Naive thymus-derived CD8-positive, alpha-beta T cell (primary cell): ENCODE measurements at regions not wholly inside any gene's neighbourhood (a gene's known extent, or its start where the extent isn't known, plus 50 kb on each side); places are given as distances from the start of the nearest gene placed in this dataset.

Experiments used
- ATAC-seq, 2 donors: fragments of 150-1000 bp; cut with Tn5 transposase in 1 of 2; sonication (Bioruptor Pico), chemical (Tn5 transposase) in 1 of 2; 1 replicate in 1 of 2; 2 replicates in 1 of 2; pipeline ENCODE4 v1.10.0; 2021; ENCODE audit warnings: mild to moderate bottlenecking in 2 of 2, moderate library complexity in 2 of 2
- POLR2A ChIA-PET: fragments of 350-600 bp; sonication (Branson Sonifier 250); formaldehyde crosslinking; loops from one replicate; lab custom pipeline; 2021; ENCODE audit warnings: antibody characterized with exemption; lab: Charles Lee
- DNase-seq, 10 donors: peaks; one replicate each; pipeline versions ENCODE4 v3.0.0 to v3.0.0-alpha.2; 2020 to 2022
- H3K27ac Mint-ChIP-seq, 10 donors: one replicate each; pipeline ENCODE4 v1.8.0; 2020 to 2022; ENCODE audit warnings: mild to moderate bottlenecking in 10 of 10, mixed read lengths in 10 of 10, moderate library complexity in 4 of 10, inconsistent platforms in 1 of 10
- H3K27me3 Mint-ChIP-seq, 5 donors: one replicate each; pipeline ENCODE4 v1.8.0; 2021 to 2022; ENCODE audit warnings: mixed read lengths in 5 of 5
- H3K36me3 Mint-ChIP-seq, 3 donors: one replicate each; pipeline ENCODE4 v1.8.0; 2020 to 2022; ENCODE audit warnings: mixed read lengths in 3 of 3, mild to moderate bottlenecking in 2 of 3, inconsistent platforms in 1 of 3
- H3K4me1 Mint-ChIP-seq, 4 donors: one replicate each; pipeline ENCODE4 v1.8.0; 2021 to 2022; ENCODE audit warnings: mixed read lengths in 4 of 4
- H3K4me3 Mint-ChIP-seq, 10 donors: one replicate each; pipeline ENCODE4 v1.8.0; 2020 to 2022; ENCODE audit warnings: mild to moderate bottlenecking in 10 of 10, mixed read lengths in 10 of 10, moderate library complexity in 6 of 10, inconsistent platforms in 1 of 10
- H3K9me3 Mint-ChIP-seq, 9 donors: one replicate each; pipeline ENCODE4 v1.8.0; 2020 to 2022; ENCODE audit warnings: mixed read lengths in 9 of 9, mild to moderate bottlenecking in 3 of 9, inconsistent platforms in 1 of 9, moderate library complexity in 1 of 9

DNA sequence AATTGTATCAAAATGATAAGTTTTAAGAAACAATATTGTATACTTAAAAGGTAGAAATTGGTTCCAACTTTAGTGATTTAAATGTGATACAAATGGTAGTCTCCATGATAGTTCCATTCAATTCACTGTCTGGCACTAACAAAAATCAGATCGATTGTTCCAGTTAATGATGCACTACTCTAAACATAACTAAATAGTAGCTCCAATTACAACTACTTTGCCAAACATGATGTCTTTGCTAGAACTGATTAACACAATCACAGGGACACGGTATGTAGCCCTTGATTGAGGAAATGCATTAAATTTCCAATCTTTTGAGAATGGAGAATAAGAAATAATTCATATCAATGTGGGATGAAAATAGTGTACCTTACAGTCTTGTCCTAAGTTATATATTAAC is 962.4 kb upstream of the GHITM start:
- Mint-ChIP-seq H3K4me1 (no peaks in the 10 kb centered on the region), H3K36me3 (no peaks in the 10 kb centered on the region), H3K9me3 (peaks cover 2 to 49% (median 13%) of the 10 kb centered on the region in 9 donors), H3K27me3 (no peaks in the 10 kb centered on the region), H3K4me3 (no peak overlapping the region), H3K27ac (no peak overlapping the region)
- POLR2A ChIA-PET: no interaction called here
- DNase-seq (no peak), ATAC-seq (no peak)

DNA sequence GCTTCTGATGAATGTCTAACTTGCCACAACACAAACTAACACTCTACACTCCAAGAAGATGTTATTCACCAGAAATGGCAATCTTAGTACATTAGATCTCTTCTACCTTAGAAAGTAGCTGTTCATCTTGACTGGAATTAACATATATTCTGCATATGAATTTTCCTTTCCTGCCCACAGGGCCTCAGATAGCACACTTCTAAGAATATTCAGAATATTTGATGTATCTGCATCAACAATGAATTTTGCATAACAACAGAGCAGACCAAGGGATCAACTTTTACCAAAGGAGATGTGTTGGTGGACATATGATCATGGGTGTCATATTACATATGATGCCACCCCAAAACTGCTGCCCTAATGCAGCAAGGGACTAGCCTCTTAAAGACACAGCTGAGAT is 960.8 kb upstream of the GHITM start:
- H3K27me3 Mint-ChIP-seq: no peaks in the 10 kb centered on the region
- DNase-seq (no peak), ATAC-seq (no peak)
- no peaks in the 10 kb centered on the region for H3K4me1 Mint-ChIP-seq
- H3K36me3 Mint-ChIP-seq: no peaks in the 10 kb centered on the region
- no peak overlapping the region for H3K27ac Mint-ChIP-seq
- H3K4me3 Mint-ChIP-seq: no peak overlapping the region
- peaks cover 0 to 43% (median 4%) of the 10 kb centered on the region in 9 donors for H3K9me3 Mint-ChIP-seq
- POLR2A ChIA-PET: no interaction called here

DNA sequence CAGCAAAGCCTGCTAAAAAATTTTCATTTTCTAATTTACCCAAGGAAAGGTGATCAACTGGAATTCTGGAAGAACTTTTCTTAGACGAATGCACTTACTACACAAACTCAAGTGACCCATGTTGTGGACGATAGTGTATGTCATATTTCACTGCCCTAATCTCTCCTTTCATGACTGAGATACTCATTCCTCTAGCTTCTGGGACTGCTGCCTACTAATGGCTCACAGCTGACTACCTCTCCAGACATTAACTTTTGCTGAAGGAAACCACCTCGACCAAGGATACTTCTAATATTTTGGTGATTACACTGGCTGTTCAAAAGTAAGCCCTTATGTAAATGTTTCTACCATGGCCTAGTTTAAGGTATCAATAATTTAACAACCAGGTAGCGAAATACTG is 959.9 kb upstream of the GHITM start:
- DNase-seq (no peak), ATAC-seq (no peak)
- Mint-ChIP-seq H3K27ac (no peak overlapping the region), H3K36me3 (no peaks in the 10 kb centered on the region), H3K9me3 (peaks cover 0 to 35% (median 3%) of the 10 kb centered on the region in 9 donors), H3K27me3 (no peaks in the 10 kb centered on the region), H3K4me3 (no peak overlapping the region), H3K4me1 (no peaks in the 10 kb centered on the region)
- POLR2A ChIA-PET: no interaction called here

DNA sequence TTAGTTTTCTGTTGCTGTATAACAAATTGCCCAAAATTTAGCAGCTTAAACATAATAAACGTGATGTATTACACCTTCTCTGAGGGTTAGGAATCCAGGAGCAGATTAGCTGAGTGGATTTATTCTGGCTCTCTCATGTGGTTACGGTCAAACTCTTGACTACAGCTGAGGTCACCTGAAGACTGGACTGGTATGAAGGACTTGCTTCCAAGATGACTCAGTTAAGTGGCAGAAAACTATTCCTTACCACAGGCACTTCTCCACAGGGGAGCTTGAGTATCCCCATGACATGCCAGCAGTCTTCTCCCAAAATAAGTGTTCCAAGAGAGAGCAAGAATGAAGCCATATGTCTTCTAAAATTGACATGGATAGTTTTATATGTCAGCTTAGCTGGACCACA is 957.2 kb upstream of the GHITM start:
- Mint-ChIP-seq H3K27me3 (no peaks in the 10 kb centered on the region), H3K27ac (no peak overlapping the region), H3K4me3 (no peak overlapping the region), H3K4me1 (no peaks in the 10 kb centered on the region), H3K36me3 (no peaks in the 10 kb centered on the region), H3K9me3 (peaks cover 0 to 35% (median 3%) of the 10 kb centered on the region in 9 donors)
- ATAC-seq (no peak), DNase-seq (no peak)
- POLR2A ChIA-PET: no interaction called here

DNA sequence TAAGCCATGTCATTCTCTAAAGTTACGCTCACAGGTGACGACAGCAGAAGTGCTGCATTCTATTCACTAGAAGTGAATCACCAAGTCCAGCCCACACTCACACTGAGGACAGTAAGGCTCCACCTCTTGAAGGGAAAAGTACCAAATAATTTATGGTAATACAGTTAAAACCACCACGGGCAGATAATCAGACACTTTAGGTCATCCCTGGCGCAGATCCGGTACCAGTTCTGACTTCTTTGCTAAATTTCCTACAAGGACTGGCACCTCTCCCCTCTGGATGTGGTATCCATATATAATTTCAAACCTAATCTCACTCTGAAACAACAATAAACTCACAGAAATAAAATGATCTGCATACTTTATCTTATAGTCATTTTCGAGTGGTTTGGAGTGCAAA is 954.7 kb upstream of the GHITM start:
- Mint-ChIP-seq H3K4me1 (no peaks in the 10 kb centered on the region), H3K9me3 (peaks cover 0 to 48% (median 0%) of the 10 kb centered on the region in 9 donors), H3K4me3 (no peak overlapping the region), H3K27me3 (no peaks in the 10 kb centered on the region), H3K27ac (no peak overlapping the region), H3K36me3 (no peaks in the 10 kb centered on the region)
- POLR2A ChIA-PET: no interaction called here
- DNase-seq (no peak), ATAC-seq (no peak)

DNA sequence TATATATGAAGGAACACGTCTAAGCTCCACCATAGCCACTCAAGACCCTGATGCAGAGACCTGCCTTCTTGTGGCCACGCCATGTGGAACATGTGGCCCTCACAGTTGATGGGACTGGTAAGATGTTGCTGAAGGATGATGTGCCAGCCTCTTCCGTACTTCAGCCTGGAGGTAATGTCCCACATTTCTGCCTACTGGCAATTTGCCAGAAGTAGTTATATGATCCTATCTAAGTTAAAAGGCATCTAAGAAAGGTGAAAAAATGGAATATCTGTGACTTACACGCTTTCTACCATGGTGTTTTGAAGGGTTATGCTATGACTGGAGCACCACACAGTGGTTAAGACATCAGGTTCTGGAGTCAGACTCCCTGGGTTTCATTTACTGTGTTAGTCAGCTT is 948.7 kb upstream of the GHITM start:
- Mint-ChIP-seq H3K4me1 (no peaks in the 10 kb centered on the region), H3K36me3 (no peaks in the 10 kb centered on the region), H3K9me3 (peaks cover 0 to 17% (median 0%) of the 10 kb centered on the region in 9 donors), H3K27ac (no peak overlapping the region), H3K27me3 (no peaks in the 10 kb centered on the region), H3K4me3 (no peak overlapping the region)
- no peak for DNase-seq
- ATAC-seq: no peak
- POLR2A ChIA-PET: no interaction called here

DNA sequence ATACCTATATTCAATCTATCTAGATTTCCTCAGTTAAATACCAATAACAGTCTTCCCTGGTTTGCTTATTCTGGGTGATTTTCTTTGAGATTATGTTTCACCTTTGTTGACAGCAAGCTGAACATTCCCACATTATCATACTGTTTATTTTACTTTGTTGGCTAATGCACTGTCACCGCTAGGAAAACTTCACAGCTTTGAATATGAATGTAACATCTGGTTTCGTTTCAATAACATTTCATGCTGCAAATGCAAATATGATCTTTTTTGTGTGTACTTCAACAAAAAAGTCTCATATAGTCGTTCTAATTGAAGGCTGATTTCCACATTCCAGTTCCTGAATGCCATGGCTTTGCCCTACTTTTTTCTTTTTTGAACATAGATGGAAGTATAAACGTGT is 946.3 kb upstream of the GHITM start:
- DNase-seq (no peak), ATAC-seq (no peak)
- Mint-ChIP-seq H3K9me3 (peaks cover 0 to 16% (median 0%) of the 10 kb centered on the region in 9 donors), H3K4me3 (no peak overlapping the region), H3K27me3 (no peaks in the 10 kb centered on the region), H3K4me1 (no peaks in the 10 kb centered on the region), H3K27ac (no peak overlapping the region), H3K36me3 (no peaks in the 10 kb centered on the region)
- POLR2A ChIA-PET: no interaction called here

DNA sequence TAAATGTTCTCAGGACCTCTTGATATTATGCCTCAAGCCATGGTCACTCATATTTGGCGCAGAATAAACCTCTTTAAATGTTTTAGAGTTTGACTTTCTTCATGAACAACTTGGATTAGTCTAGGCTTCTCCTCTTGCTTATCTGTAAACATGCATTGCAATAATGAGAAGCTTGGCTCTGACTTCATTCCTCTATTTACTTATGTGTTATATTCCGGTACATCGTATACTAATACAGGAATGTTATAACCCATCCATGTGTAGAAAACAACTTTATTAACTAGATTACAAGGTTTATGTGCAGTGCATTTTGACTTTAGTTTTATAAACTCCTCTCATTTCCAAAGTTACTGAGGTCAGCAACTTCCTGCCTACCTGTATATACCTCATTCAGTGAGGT is 944.3 kb upstream of the GHITM start:
- no peak overlapping the region for H3K4me3 Mint-ChIP-seq
- H3K4me1 Mint-ChIP-seq: no peaks in the 10 kb centered on the region
- H3K27me3 Mint-ChIP-seq: no peaks in the 10 kb centered on the region
- H3K9me3 Mint-ChIP-seq: peaks cover 0 to 15% (median 4%) of the 10 kb centered on the region in 9 donors
- DNase-seq (no peak), ATAC-seq (no peak)
- no peak overlapping the region for H3K27ac Mint-ChIP-seq
- H3K36me3 Mint-ChIP-seq: no peaks in the 10 kb centered on the region
- POLR2A ChIA-PET: no interaction called here

DNA sequence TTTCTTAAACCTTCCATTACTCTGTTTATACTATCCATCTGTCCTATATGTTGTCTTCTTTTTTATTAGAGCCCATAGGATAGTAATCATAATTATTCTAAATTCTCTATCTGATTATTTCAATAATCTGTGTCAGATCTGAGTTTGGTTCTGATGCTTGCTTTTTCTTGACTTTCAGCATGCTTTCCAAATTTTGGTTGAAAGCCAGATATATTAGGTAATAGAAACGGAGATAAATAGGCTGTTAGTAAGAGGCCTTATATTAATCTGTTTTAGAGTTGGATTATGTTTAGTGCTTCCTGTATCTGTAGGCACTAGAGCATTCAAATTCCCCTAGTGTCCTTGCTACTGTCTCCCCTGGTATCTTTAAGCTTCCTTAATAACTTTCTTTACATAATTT is 939.9 kb upstream of the GHITM start:
- POLR2A ChIA-PET: no interaction called here
- ATAC-seq (no peak), DNase-seq (no peak)
- no peaks in the 10 kb centered on the region for H3K4me1 Mint-ChIP-seq
- H3K36me3 Mint-ChIP-seq: no peaks in the 10 kb centered on the region
- H3K9me3 Mint-ChIP-seq: peaks cover 0 to 19% (median 4%) of the 10 kb centered on the region in 9 donors
- H3K27me3 Mint-ChIP-seq: no peaks in the 10 kb centered on the region
- H3K27ac Mint-ChIP-seq: no peak overlapping the region
- H3K4me3 Mint-ChIP-seq: no peak overlapping the region

DNA sequence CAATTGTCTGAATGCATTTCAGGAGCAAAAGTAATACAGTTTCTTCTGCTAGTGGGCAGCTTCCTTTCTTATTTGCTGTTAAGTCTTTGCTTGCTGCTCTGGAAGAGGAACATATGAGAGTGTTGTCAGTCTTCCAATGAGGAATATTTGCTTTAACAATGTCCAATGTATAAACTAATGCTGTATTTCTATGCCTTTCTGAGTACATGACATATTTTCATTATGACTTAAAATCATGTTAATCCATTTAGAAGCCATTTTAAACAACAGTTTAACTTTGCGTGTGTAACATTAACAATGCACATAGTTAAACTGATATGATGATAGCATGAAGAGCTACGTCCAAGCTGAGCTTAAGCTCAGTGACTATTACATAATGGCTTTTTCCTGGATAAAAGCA is 933.4 kb upstream of the GHITM start:
- Mint-ChIP-seq H3K27ac (no peak overlapping the region), H3K4me1 (no peaks in the 10 kb centered on the region), H3K27me3 (no peaks in the 10 kb centered on the region), H3K4me3 (no peak overlapping the region), H3K36me3 (no peaks in the 10 kb centered on the region), H3K9me3 (peaks cover 0 to 10% (median 2%) of the 10 kb centered on the region in 9 donors)
- POLR2A ChIA-PET: no interaction called here
- no peak for DNase-seq
- ATAC-seq: no peak

DNA sequence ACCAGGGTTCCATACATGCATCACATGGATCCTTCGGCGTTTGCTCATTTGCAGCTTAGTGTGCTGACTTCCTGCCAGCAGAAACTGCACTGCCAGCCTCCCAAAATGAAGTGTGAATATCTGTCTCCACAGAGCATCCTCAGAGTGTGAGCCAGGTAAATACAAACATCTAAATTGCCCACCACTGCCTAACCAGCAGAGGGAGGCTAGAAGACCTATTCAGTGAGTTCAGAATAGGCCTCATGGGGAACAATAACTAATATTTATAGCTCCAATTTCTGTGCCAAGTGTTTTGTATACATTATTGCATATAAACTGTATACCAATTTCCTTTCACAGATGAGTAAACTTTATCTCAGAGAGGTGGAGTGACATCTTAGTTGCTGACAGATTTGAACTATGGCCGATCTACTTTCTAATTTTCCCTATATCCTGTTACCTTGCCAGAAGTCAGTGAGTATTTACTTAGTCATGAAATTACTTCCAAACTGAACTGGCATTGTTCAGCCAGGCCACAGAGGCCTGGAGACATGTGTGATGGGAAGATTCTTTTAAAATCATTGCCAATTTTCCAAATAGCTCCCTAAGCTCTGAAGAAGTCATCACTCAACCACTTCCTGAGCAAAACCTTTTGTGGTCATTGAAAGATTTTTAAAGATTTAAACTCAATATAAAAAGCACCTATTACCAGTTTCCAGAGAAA is 926.5 kb upstream of the GHITM start:
- POLR2A ChIA-PET: no interaction called here
- H3K36me3 Mint-ChIP-seq: no peaks in the 10 kb centered on the region

DNA sequence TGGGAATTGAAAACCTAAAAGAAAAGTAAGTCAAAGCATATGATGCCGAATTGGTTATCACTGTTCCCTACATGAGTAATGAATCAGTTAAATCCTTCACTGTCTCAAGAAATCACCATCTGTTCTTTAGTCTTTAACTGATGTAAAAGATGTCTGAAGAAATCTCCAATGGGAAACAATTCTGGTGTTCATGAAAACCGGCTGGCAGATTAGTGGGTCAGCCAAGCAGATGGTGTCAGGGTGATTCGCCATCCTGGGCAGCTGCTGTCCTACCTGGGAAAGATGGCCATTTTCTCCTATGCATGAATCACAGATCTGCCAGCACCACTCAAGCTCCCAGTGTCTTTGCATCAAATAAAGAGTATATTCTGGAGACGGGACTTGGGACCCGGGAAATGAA is 925.2 kb upstream of the GHITM start:
- ATAC-seq (no peak), DNase-seq (no peak)
- no peak overlapping the region for H3K27ac Mint-ChIP-seq
- H3K9me3 Mint-ChIP-seq: peaks cover 0 to 10% (median 5%) of the 10 kb centered on the region in 9 donors
- H3K27me3 Mint-ChIP-seq: no peaks in the 10 kb centered on the region
- no peaks in the 10 kb centered on the region for H3K36me3 Mint-ChIP-seq
- H3K4me1 Mint-ChIP-seq: no peaks in the 10 kb centered on the region
- POLR2A ChIA-PET: no interaction called here
- H3K4me3 Mint-ChIP-seq: no peak overlapping the region

More for the DNA sequence above, 926.5 kb upstream of the GHITM start:
- Mint-ChIP-seq H3K27me3 (no peaks in the 10 kb centered on the region), H3K27ac (no peak overlapping the region), H3K9me3 (peaks cover 0 to 9% (median 5%) of the 10 kb centered on the region in 9 donors), H3K4me1 (no peaks in the 10 kb centered on the region), H3K4me3 (no peak overlapping the region)
- DNase-seq (no peak), ATAC-seq (no peak)

DNA sequence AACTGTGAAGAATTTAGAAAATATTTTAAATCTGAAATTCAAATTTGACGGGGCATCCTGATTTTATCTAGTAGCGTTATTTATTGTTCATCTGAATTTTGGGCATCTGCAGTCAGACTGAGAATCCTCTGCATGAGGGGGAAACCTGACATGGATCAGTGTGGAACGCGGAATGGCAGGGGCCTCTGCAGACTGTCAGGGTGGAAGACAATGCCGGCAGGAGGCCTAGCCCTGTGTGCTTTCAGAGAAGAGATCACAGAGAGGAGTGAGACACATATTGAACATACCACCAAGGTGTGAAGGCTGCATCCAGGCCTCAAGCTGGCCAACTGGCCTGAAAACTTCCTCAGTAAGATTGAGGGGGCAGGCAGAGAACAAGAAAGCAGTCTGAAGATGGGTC is 921.1 kb upstream of the GHITM start:
- no peak for ATAC-seq
- POLR2A ChIA-PET: no interaction called here

DNA sequence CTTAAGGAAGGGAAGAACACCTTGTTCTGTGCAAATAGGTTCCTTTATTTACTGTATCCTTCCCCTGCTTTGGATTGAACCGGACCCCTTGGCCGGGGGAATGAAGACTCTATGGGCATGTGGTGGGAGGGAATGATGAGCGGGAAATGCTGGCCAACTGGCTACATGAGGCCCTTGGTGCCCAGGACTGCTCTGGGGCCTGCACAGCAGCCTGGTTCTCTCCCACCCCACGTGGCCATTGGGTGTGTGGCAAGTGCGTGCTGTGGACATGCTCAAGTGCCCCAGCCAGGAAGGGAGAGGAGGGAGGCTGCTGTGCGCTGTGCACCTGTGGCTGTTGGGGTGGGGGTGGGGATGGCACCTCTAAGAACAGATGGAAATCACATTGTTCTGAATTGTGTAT is 917.0 kb upstream of the GHITM start:
- Mint-ChIP-seq H3K36me3 (no peaks in the 10 kb centered on the region), H3K4me1 (no peaks in the 10 kb centered on the region), H3K4me3 (no peak overlapping the region), H3K27ac (no peak overlapping the region), H3K9me3 (peaks cover 0 to 10% (median 0%) of the 10 kb centered on the region in 9 donors), H3K27me3 (no peaks in the 10 kb centered on the region)
- DNase-seq (no peak), ATAC-seq (no peak)
- POLR2A ChIA-PET: no interaction called here

More for the DNA sequence above, 921.1 kb upstream of the GHITM start:
- H3K4me3 Mint-ChIP-seq: no peak overlapping the region
- no peaks in the 10 kb centered on the region for H3K36me3 Mint-ChIP-seq
- no peak for DNase-seq
- no peaks in the 10 kb centered on the region for H3K4me1 Mint-ChIP-seq
- no peak overlapping the region for H3K27ac Mint-ChIP-seq
- no peaks in the 10 kb centered on the region for H3K27me3 Mint-ChIP-seq
- H3K9me3 Mint-ChIP-seq: peaks cover 0 to 19% (median 2%) of the 10 kb centered on the region in 9 donors
